MV-4-11 (cell line): ENCODE measurements at regions not wholly inside any gene's neighbourhood (a gene's known extent, or its start where the extent isn't known, plus 50 kb on each side); places are given as distances from the start of the nearest gene placed in this dataset.
A peak's percentile ranks its signal among the peaks of the same experiment; 100 is the strongest.

Source experiments
- DNase-seq: peaks from one replicate; lab custom pipeline; 2025; lab: John Stamatoyannopoulos, UW

DNA sequence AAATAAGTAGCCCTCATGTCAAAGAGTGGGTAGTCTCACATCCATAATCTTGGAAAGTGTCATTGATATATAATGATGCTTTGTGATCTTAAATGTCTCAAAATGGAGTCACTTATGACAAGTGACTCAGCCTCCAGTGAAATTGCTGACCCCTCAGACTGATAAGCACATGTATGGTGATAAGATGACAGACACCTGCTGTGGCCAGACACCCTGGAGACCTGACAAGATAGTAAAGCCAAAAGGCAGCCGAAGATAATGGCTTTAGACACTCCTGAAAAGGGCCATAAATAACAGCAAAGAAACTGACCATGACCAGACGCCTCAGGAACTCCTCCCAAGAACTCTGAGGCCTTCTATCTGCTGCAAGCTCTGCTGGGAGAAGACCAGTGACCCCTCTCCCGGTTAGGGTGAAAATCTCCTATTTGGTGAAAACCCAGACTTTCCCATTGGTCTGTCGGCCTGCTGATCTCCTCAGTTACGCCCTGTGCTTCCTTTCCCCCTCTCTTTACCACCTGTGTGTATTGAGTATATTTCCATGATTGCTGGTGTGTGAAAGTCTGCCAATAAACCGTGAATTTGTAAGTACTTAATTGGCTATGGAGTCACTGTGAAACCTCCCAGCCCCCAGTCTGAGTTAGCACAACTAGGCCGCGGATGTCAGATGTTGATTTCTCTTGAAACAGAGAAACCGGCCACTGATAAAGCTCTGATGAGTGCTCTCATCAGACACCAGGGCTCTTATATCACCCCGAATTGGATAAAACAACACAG, 226.7 kb upstream of the MYOCD start:
- DNase-seq, result no peak

DNA sequence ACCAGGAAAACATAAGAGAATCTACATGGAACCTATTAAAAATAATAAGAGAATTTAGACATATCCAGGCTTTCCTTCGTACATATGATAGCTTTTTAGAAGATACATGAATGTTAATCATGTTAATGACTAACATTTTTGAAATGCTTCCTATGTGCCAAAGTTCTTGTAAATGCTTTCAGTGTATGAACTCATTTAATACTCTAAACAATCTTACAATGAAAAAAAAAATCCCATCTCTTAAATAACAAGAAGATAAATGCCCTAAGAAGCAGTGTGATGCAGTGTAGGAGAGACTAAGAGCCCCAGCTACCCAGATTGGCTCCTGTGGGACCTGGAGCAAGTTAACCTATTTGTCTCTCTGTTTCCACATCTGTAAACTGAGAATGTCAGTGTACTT, 220.4 kb upstream of the MYOCD start:
- no peak for DNase-seq

DNA sequence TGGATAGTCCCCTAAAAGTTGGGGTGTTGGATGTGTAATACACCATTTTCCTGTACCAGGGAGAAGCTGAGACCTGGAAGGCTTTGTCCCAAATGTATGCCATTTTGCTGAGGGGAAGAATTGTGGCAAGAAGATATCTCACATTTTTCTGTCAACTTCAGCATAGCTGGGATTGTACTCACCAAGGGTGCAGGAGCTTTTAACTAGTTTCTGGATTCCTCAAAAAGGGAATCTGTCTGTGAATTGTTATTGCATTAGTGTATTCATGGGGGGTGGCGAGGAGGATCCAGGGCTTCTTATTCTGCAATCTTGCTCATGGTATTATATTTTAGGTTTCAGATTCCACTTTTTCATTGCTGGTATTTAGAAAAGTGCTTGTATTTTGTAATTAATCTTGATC, 208.2 kb upstream of the MYOCD start:
- no peak for DNase-seq

DNA sequence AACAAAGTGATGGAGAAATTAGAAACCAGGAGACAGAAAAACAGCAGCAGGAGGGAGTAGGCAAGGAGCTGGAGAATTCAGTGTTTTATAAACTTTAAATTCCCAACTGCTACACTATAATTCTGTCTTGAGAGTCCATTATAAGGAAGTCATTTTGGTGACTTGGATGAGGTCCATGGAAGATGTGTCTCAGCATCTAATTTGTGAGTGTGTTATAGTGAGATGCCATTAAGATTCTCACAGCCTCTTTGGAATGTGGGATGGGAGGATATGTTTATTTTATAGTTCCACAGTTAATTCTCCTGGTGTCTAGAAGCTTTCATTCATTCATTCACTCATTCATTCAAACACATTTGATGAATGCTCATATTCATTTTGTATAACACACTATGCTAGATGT, 206.0 kb upstream of the MYOCD start:
- DNase-seq, result no peak

DNA sequence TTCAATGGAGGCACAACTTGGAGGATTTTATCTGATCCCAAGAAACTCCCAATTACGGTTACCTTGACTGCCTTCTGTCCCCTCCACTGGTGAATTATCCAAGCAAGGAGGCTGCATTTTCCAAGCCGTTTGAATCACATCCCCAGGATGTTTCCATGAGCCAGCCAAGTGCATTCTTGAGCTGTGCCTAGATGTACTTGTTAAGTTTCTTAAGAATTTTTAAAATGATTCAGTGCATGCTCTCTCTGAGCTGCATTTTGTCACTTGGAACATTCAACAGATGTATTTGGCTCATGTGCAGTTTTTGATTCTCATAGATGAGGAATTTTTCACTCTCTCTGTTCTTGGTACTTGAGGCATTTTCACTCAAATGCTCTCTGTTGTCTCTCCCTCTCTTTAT, 202.6 kb upstream of the MYOCD start:
- DNase-seq, result no peak

DNA sequence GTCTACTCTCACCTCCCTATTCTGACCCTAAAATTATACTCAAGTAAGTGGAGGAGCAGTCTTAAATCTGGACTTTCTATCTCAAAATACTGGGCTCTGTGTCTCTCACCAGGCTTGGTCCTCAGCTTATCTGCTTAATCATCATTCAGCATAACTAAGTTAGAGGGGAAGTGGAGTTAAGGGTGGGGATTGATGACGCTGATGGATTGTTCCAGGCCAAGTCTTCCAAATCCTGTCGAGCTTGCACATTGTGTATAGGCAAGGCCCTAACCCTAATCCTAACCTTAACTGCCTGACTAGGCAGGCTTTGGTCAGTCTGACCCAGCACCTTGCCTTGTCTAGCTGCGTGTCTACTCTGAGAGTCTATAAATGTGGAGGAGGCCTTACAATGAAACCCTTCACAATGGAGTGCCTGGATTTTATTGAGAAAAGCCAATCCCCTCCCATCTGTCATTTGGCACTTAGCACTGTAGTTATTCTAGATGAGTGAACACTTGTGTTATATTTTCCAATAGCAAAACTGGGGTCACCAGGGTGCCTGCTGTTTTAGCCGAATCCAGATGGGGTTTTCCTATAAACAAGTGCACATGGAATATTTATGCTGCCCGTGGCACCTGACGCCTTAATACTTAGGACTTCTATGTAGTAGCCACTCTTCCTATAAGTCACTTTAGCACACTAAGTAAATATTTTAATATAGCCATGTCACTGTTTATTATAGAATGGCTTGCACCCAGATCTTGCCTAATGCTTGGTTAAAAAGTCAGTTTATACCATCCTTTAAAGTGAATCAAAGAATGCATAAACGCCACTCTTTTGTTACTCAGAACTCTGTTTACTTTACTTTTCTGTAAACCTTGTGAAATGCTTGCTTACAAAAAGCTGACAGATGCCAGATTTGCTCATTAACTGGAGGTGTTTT, 193.2 kb upstream of the MYOCD start:
- DNase-seq, result no peak

DNA sequence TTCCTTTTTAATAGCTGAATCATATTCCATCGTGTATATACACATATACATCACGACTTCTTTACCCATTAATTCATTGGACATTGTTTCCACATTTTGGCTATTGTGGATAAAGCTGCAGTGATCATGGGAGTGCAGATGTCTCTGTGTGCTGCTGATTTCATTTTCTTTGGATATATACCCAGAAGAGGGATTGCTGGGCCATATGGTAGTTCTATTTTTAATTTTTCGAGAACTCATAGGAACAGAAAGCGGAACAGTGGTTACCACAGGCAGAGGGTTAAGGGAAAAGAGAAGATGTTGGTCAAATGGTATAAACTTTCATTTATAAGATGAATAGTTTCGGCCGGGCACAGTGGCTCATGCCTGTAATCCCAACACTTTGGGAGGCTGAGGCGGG, 187.4 kb upstream of the MYOCD start:
- peak; percentile 83 for DNase-seq

DNA sequence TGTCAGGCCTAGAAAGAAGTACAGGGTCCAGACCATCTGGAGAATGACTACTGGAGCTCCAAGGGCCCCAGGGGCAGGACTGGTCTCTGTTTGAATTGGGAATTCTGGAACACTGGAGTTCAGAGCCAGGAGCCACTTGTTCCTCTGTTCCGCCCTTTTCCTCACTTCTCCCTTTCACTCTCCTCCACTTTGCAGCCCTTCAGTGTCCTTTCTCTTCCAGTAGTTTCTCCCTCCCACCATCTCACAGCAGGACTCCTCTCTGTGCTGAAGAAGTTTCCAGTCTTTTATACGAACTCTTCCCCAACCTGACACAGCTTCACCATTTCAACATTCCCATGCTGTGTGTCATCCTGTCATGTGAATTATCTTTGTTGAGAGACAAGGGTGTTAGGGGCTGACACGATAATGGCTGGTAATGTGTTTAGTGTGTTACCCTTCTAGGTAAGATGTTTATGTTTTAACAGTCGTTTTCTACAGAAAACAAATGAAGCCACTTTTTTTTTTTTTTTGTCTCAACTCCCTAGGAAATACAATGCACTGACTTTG, 180.3 kb upstream of the MYOCD start:
- no peak for DNase-seq

DNA sequence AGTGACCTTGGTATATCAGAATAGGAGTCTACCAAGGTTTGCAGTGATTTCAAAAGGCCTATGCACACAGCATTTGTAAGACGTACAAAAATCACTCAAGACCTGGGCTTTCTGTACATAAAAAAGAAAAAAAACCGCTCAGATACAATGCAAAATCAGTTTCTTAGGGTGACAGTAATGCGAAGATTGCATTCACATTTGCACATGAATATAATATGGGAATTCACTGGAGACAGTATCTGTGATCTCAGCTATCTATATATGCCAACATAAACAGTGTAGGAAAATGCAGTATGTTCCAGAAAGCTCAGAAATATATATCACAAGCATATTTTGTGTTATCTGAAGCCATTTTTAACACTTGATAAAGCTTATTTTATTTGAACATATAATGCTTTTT, 176.4 kb upstream of the MYOCD start:
- DNase-seq, result no peak

DNA sequence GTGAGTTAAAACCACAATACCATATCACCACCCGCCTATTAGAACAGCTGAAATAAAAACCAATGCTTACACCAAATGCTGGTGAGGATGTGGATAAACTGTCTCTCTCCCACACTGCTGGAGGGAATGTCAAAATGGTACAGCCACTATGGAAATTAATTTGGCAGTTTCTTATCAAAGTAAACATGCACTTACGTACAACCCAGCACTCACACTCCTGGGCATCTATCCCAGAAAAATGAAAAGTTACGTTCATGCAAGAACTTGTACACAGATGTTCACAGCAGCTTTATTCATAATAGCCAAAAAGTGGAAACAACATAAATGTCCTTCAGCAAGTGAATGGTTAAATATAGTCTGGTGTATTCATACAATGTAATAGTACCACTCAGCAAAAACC, 173.2 kb upstream of the MYOCD start:
- DNase-seq, result no peak

DNA sequence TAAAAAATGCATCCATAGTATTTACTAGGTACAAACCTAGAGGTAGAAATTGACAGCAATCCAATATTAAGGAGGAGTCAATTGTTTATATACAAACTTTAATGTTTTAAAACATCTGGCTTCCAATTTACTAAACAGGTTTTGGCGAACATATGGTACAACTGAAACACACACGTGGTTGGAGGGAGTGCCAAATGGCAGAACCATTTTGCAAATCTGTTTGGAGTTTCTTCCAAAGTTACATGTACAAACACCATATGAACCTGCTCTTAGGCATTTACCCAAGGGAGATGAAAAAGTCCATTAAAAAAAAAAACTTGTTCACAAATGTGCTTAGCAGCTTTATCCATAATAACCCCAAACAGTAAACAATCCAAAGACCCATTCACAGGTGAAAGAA, 159.8 kb upstream of the MYOCD start:
- DNase-seq, result no peak

DNA sequence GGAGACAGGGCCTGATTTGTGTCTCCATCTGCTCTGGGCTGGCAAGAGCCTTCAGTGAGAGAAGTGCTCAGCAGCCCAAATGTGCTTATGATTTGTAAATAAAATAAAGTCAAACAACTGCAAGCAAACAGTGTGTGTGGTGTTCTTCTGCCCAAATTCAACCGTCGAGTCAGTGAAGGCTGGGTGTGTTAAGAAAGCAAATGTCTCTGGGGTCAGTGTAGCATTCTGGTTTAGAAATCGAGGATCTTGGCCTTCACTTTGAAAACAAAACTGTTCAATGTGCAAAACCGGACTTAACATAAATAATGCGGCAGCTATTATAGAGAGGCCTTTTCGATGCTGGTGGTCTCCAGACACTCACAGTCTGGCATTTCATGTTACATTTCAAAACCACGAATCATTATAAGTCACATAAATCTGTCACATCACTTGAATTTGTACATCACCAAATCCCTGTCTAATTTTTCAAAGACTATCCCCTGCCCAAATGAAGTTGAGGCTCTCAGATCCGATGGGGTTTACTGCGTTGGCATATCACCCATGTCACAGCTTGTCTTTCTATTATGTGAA, 158.6 kb upstream of the MYOCD start:
- no peak for DNase-seq

DNA sequence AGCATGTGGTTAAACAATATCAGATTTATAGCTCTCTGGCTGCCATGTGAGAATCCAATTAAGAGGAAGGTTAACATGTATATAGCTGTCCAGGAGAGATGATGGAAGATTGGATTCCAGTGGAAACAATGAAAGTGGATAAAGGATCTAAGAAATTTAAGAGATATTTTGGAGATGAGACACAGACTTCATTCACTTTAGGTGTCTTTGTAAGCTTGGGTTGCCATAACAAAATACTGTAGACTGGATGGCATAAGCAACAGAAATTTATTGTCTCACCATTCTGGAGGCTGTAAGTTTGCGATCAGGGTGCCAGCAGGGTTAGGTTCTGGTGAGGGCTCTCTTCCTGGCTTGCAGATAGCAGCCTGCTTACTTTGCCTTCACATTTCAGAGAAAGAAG, 155.9 kb upstream of the MYOCD start:
- no peak for DNase-seq

DNA sequence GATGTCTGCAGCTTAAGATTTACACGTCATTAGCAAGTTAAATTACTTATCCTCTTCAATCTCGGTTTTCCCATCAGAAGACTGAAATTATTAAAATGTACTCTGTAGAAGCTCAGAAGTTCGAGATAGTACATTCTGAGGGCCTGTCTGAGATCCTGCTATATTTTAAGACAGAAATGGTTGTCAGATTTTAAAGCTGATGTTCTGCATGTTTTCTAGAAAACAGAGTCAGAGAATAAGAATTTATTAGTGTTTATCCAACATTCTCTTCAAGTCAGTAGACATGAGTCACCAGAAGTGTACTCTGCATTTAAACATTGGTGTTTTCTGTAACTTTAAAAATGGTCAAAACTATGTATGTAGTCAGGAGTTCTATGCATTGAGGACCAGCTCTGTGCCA, 155.2 kb upstream of the MYOCD start:
- no peak for DNase-seq

DNA sequence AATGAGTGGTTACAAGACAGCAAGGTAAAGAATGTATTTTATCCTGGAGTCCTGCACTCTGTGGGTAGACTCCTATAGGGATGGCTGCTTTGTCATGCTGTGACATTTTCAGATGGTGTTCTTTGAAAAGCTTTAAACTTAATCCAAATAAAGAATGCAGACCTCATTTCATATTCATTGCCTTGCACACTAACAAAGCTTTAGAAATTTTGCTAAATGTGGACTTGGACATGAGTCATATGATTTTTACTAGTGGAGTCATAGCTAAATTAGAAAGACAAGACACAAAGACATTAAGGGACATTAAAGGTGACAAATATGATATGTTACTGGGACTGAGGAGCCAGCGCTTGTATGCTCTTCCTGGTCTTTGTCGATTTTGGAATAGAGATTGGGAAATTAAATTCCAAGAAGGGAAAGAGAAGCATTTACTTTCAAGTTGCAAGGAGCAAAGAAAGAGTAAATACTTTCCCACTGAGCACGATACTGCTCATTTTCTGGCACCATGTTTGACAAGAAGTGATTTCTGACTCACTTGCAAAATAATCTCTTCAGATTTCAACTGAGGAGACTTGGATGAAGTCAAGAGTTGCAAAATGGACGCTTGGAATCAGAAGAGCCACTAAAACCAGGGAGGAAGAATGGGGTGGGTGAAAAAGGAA, 152.9 kb upstream of the MYOCD start:
- no peak for DNase-seq

DNA sequence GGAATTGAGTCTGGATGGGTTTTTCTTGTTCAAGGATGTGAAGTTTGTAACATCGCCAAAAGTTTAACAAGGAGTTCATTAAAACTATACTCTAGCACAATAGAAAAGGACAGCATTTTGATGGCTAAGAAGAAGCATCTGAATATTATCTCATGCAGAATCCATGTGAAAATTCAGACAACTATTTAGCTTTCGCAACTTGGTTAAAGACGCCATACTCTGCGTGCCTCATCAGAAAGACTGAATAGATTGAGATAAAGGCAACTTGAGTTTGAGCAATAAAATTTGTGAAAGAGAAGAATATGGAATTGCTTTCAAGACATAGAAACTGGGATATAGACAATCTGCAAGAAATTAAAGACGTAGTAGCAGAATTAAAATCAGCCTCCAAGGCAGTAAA, 151.1 kb upstream of the MYOCD start:
- no peak for DNase-seq

DNA sequence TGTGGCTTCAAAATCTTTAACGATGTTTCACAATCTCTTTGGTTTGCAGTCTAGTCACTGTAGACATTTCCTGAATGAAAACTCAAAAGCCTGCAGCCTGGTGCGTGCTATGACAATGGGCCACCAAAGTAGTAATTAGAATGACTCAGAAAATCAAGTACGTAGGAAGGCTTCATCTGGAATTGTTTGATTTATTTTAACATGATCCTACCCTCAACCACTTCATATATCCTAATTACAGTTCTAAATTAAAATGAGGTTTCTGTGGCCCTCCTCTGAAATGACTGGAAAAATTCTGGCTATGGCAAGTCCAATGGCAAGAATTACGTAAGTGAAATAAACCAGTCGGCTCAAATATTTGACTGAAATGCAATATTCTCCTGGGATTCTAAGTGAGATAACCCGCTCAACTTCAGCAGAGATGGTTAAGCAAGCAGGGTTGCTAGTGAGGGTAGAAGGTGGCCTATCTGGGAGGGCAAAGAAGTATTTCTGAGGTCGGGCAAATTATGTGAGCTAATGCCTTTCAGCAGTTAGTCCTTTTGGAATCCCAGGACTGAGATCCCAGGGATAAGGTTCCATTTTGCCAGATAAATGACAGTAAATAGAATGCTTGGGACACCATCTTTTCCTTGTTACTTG, 145.6 kb upstream of the MYOCD start:
- DNase-seq, result no peak

DNA sequence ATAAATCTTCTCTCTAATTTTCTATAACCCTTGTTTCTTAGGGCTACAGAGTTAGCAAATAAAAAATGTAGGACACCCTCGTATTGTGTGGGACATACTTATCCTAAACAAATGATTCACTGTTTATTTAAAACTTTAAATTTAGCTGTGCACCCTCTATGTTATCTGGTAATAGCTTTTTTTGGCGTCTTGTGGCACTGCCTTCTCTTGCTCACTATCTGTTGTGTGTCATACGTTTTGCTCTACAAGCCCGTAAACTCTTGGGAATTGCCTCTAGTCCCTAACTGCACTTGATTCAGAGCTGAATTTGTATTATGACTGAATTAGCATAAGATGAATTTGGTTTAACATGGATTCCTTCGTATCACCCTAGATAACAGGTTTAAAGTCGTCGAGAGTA, 144.3 kb upstream of the MYOCD start:
- no peak for DNase-seq

DNA sequence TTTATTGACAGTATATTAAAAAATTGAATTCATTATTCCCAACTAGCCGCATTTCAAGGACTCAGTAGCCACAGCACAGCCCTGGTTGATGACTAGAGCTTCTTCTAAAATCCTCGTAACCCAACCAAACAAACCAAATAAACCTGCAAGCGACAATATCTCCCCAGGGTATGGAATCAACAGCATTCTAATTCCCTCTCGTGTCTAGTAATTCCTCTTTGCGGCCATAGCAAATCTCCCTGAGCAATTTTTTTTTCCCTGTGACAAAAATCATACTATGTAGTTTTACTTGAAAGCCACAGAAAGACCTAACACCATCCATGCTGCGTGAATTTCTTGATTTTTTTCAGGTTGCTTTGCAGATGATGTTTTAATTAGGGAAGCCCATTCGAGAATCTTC, 143.4 kb upstream of the MYOCD start:
- DNase-seq, result no peak

DNA sequence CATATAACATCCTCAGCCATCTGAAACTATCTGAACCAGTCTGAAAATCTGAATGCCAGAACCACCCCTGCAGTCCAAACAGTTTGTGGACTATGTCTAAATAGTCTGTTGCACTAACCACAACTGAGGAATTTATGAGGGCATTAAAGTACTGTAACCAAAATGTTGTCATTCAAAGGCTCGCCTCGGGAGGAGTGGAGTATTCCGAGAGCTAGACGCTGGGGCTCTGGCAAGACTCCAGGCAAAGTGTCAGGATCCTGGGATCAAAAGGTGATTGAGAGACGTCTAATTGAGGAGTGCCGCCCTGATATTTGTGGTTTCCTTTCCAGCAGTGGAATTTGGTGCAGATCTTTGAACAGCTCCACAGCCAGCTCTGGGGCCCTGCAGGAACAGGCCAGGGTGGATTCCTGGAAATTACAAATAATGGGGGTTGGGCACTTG, 142.9 kb upstream of the MYOCD start:
- no peak for DNase-seq

DNA sequence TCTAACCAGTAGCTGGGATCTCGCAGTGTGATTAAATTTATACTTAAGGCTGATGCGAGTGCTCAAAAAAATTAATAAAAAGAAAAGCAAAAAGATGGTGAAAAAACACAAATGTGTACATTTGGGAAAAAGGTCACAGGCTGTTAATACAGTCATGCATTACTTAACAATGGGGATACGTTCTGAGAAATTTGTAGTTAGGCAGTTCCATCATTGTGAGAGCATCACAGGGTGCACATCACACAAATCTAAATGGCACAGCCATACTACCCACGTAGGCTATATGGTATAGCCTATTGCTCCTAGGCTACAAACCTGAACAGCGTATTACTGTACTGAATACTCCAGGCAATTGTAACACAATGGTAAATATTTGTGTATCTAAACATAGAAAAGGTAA, 142.4 kb upstream of the MYOCD start:
- no peak for DNase-seq

DNA sequence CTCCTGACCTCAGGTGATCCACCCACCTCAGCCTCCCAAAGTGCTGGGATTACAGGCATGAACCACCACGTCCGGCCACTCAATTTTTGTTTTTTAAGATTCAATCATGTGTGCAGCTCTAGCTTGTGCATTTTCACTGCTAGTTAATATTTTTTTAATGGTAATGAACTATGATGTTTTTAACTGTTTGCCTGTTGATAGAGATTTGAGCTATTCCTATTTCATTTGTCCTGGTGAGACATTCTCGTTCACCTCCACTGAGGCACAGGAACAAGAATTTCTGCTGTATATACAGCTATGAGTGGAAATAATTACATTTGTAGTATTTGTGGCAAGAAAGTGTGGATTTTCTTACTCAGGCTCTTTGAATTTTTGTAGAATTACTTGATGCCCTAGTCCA, 137.7 kb upstream of the MYOCD start:
- no peak for DNase-seq
